SK-N-MC (cell line): ENCODE measurements at regions not wholly inside any gene's neighbourhood (a gene's known extent, or its start where the extent isn't known, plus 50 kb on each side); places are given as distances from the start of the nearest gene placed in this dataset.
"Not testable (repeated sequence)": the region's sequence is repeated elsewhere in the genome, so short reads cannot be mapped to it uniquely, and the experiment has no call there.

Source experiments
- DNase-seq: peaks from one replicate; pipeline ENCODE4 v3.0.0-alpha.2; 2011; ENCODE audit warnings: low read depth, low spot score
- H3K27ac ChIP-seq: fragments of 200-600 bp; sonication (generic); 2 replicates; pipeline ENCODE4 v1.5.1; 2016; ENCODE audit warnings: mixed run types
- H3K36me3 ChIP-seq: fragments of 200-600 bp; sonication (generic); 2 replicates; pipeline ENCODE4 v1.6.1; 2017; ENCODE audit warnings: antibody characterized with exemption, low read length, mixed read lengths; ENCODE audit not compliant: insufficient read depth
- H3K4me3 ChIP-seq: fragments of 200-600 bp; sonication (generic); 2 replicates; pipeline ENCODE4 v1.5.1; 2016
- H3K9ac ChIP-seq: fragments of 200-600 bp; sonication (generic); 2 replicates; pipeline ENCODE4 v1.8.0; 2017; ENCODE audit warnings: mixed run types, mixed read lengths; ENCODE audit not compliant: insufficient read length
- H3K9me3 ChIP-seq: fragments of 200-600 bp; sonication (generic); 2 replicates; pipeline ENCODE4 v1.6.1; 2017; ENCODE audit warnings: low read depth, mild to moderate bottlenecking, antibody characterized with exemption, low read length, moderate library complexity, mixed read lengths
- EZH2 ChIP-seq: fragments of 200-600 bp; sonication (generic); IDR thresholded peaks from one replicate; pipeline ENCODE4 v1.6.1; 2017; ENCODE audit warnings: antibody characterized with exemption
- FOXP2 ChIP-seq: optimal IDR thresholded peaks from 2 replicates; pipeline ENCODE3; 2011; ENCODE audit warnings: mild to moderate bottlenecking, moderate library complexity; ENCODE audit not compliant: insufficient read depth; ENCODE audit errors: extremely low read length, control extremely low read depth
- POLR2AphosphoS5 ChIP-seq: IDR thresholded peaks from 2 replicates; pipeline ENCODE4 v1.6.1; 2012; ENCODE audit warnings: mild to moderate bottlenecking, low read depth, low read length, borderline replicate concordance

GRCh38 chr12:38110026-38110699, 206.4 kb upstream of the ALG10B start:
- H3K27ac ChIP-seq = no peak overlapping the region
- no peak for TF ChIP-seq POLR2AphosphoS5
- TF ChIP-seq EZH2 = no peak
- no peak for TF ChIP-seq FOXP2
- H3K9me3 ChIP-seq = no peaks in the 10 kb centered on the region
- no peaks in the 10 kb centered on the region for H3K36me3 ChIP-seq
- no peak for DNase-seq
- H3K9ac ChIP-seq = no peak overlapping the region
- H3K4me3 ChIP-seq = no peak overlapping the region

- H3K4me3 ChIP-seq = no peak overlapping the region
These were observed 202.6 kb upstream of the ALG10B start for GRCh38 chr12:38113991-38114390.

GRCh38 chr12:38116968-38117367, 199.6 kb upstream of the ALG10B start:
- Histone ChIP-seq H3K36me3 (no peaks in the 10 kb centered on the region), H3K27ac (no peak overlapping the region), H3K4me3 (no peak overlapping the region), H3K9me3 (no peaks in the 10 kb centered on the region), H3K9ac (no peak overlapping the region)
- no peak for DNase-seq
- TF ChIP-seq POLR2AphosphoS5 (no peak), FOXP2 (no peak), EZH2 (no peak)

More at GRCh38 chr12:38113991-38114390, 202.6 kb upstream of the ALG10B start:
- H3K36me3 ChIP-seq = no peaks in the 10 kb centered on the region
- H3K27ac ChIP-seq = no peak overlapping the region
- H3K9ac ChIP-seq = no peak overlapping the region
- no peaks in the 10 kb centered on the region for H3K9me3 ChIP-seq
- TF ChIP-seq EZH2 = no peak
- no peak for TF ChIP-seq FOXP2
- TF ChIP-seq POLR2AphosphoS5 = no peak
- no peak for DNase-seq

- no peaks in the 10 kb centered on the region for H3K36me3 ChIP-seq
- no peak for DNase-seq
- H3K9me3 ChIP-seq = no peaks in the 10 kb centered on the region
- no peak for TF ChIP-seq POLR2AphosphoS5
- TF ChIP-seq EZH2 = no peak
- no peak for TF ChIP-seq FOXP2
- H3K9ac ChIP-seq = no peak overlapping the region
- no peak overlapping the region for H3K4me3 ChIP-seq
- no peak overlapping the region for H3K27ac ChIP-seq
These were observed 197.9 kb upstream of the ALG10B start for GRCh38 chr12:38118632-38119031.

- Histone ChIP-seq H3K9me3 (no peaks in the 10 kb centered on the region), H3K36me3 (no peaks in the 10 kb centered on the region), H3K27ac (no peak overlapping the region), H3K9ac (no peak overlapping the region), H3K4me3 (no peak overlapping the region)
- no peak for TF ChIP-seq EZH2
- TF ChIP-seq POLR2AphosphoS5 = no peak
- TF ChIP-seq FOXP2 = no peak
- no peak for DNase-seq
These were observed 196.1 kb upstream of the ALG10B start for GRCh38 chr12:38120438-38120837.

DNA sequence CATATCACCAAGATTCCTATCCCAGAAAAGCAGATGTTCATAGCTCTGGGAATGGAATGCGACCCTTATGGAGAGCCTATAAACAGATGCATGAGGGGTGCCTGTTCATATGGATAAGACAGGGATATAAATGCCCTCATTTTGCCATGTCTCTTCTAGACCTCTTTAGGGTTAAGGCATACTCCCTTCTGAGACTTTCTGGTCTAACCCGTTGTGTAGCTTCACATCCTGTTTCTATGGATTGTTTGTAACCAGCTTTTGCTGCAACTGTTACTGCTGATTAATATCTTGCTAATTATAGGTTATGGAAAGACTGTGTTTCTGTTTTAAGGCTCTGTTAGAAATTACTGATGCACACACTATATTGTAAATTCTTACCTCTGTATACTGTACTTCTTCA, 193.5 kb upstream of the ALG10B start:
- H3K9me3 ChIP-seq, H3K27ac ChIP-seq, H3K9ac ChIP-seq, DNase-seq, H3K36me3 ChIP-seq, H3K4me3 ChIP-seq: not testable (repeated sequence)

DNA sequence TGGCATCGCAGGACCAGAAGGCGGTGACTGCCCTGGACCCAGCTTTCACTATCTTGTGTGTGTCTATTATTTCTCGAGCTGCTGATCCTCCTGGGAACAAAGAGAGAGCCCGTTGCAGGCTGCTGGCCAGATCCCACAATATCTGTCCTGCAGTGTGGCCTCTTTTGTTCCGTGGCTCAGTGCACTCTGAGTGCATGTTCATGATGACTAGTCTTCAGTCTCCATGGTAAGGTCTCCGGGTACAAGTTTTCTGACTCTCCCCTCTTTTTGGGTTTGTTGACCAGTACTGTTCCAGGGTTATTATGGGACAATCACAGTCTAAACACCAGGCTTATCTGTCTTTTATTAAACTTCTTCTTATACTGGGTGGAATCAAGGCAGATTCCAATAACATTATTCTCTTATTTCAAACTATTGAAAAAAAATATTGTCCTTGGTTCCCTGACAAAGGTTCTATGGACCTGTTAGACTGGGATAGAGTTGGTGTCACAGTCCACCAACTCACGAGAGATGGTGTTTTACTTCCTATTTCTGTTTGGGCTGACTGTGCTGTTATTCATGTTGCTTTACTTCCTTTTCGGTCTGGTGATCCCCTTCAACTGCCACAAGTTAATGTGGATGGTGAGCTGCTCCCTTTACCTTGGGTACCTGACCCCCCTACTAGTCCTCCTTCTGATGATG, 192.9 kb upstream of the ALG10B start:
- no peak overlapping the region for H3K4me3 ChIP-seq
- TF ChIP-seq EZH2 (no peak), FOXP2 (no peak), POLR2AphosphoS5 (no peak)
- no peak for DNase-seq
- no peaks in the 10 kb centered on the region for H3K36me3 ChIP-seq
- no peak overlapping the region for H3K27ac ChIP-seq
- no peak overlapping the region for H3K9ac ChIP-seq
- no peaks in the 10 kb centered on the region for H3K9me3 ChIP-seq

GRCh38 chr12:38124247-38125012, 192.1 kb upstream of the ALG10B start:
- no peak for DNase-seq
- Histone ChIP-seq H3K4me3 (no peak overlapping the region), H3K36me3 (no peaks in the 10 kb centered on the region), H3K9me3 (no peaks in the 10 kb centered on the region), H3K27ac (no peak overlapping the region), H3K9ac (no peak overlapping the region)
- no peak for TF ChIP-seq FOXP2
- no peak for TF ChIP-seq POLR2AphosphoS5
- no peak for TF ChIP-seq EZH2

DNA sequence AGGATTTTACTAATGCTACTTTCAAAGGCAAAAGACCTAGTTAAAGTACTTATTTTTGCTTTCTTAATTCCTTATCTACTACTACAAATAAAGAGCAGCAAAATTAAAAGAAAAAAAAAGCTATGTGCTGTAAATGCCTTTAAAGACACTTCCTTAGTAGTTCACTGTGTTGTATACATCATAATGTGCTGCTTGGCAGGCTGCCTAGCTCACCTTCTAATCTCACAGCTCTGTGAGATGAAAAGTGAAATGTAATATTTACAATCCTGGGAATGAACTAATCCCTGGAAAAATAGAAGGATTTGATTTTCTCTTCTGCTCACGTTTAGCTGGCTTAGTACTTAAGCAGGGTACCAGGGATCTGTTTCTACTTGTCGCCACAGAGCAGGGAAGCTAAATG, 184.4 kb upstream of the ALG10B start:
- H3K9me3 ChIP-seq = no peaks in the 10 kb centered on the region
- no peak overlapping the region for H3K4me3 ChIP-seq
- no peak overlapping the region for H3K9ac ChIP-seq
- no peaks in the 10 kb centered on the region for H3K36me3 ChIP-seq
- no peak for DNase-seq
- no peak for TF ChIP-seq POLR2AphosphoS5
- TF ChIP-seq FOXP2 = no peak
- TF ChIP-seq EZH2 = no peak
- no peak overlapping the region for H3K27ac ChIP-seq
